NT2/D1 (cell line): ENCODE measurements at regions not wholly inside any gene's neighbourhood (a gene's known extent, or its start where the extent isn't known, plus 50 kb on each side); places are given as distances from the start of the nearest gene placed in this dataset.

ENCODE experiments used
- DNase-seq: peaks from one replicate; pipeline ENCODE4 v3.0.0-alpha.2; 2011; ENCODE audit warnings: low read depth, low spot score
- H3K27me3 ChIP-seq: 2 replicates; pipeline ENCODE4 v1.6.0; 2011; ENCODE audit warnings: mild to moderate bottlenecking; ENCODE audit not compliant: insufficient read length, insufficient read depth
- H3K36me3 ChIP-seq: 2 replicates; pipeline ENCODE4 v1.6.1; 2011; ENCODE audit warnings: mild to moderate bottlenecking, low read length, mixed read lengths; ENCODE audit not compliant: insufficient read depth, insufficient read length
- H3K4me1 ChIP-seq: 2 replicates; pipeline ENCODE4 v1.5.1; 2011; ENCODE audit not compliant: insufficient read depth, insufficient read length
- H3K4me3 ChIP-seq: 2 replicates; pipeline ENCODE4 v1.5.1; 2011; ENCODE audit warnings: low read depth; ENCODE audit not compliant: insufficient read length
- H3K9ac ChIP-seq: 2 replicates; pipeline ENCODE4 v1.6.0; 2011; ENCODE audit warnings: low read depth; ENCODE audit not compliant: insufficient read length
- H3K9me3 ChIP-seq: 2 replicates; pipeline ENCODE4 v1.5.1; 2011; ENCODE audit warnings: mild to moderate bottlenecking, low read length; ENCODE audit not compliant: insufficient read depth
- SUZ12 ChIP-seq: IDR thresholded peaks from 2 replicates; pipeline ENCODE4 v1.6.1; 2011; ENCODE audit not compliant: insufficient read length, insufficient read depth; ENCODE audit errors: extremely low read depth
- YY1 ChIP-seq: IDR thresholded peaks from 2 replicates; pipeline ENCODE4 v1.6.1; 2011; ENCODE audit not compliant: insufficient read length, insufficient read depth
- ZNF274 ChIP-seq: IDR thresholded peaks from 2 replicates; pipeline ENCODE4 v1.6.1; 2011; ENCODE audit warnings: mild to moderate bottlenecking, low read depth, low read length

DNA sequence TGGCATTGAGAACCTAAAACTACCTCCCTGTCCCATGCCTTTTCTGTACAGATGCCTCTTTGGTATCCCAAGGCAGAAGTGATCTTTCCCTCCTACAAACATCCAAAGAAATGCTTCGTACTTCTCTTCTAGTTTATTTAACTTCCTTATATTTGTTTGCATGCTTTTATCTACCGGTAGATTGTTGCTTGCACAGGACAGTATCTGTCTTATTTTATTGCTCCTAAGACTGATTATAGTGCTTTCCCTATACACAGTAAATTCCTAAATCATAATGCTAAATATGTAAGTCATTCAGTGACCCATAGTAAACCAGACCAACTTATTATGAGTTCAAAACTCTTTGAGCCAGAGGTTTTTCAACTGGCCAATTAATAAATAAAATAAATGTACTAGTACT is 156.9 kb downstream of the PRELID2 start:
- TF ChIP-seq ZNF274 (no peak), SUZ12 (no peak), YY1 (no peak)
- no peak for DNase-seq
- H3K36me3 ChIP-seq, result no peaks in the 10 kb centered on the region
- H3K4me3 ChIP-seq, result no peak overlapping the region
- no peak overlapping the region for H3K9ac ChIP-seq
- no peaks in the 10 kb centered on the region for H3K27me3 ChIP-seq
- H3K4me1 ChIP-seq, result no peaks in the 10 kb centered on the region
- no peaks in the 10 kb centered on the region for H3K9me3 ChIP-seq

DNA sequence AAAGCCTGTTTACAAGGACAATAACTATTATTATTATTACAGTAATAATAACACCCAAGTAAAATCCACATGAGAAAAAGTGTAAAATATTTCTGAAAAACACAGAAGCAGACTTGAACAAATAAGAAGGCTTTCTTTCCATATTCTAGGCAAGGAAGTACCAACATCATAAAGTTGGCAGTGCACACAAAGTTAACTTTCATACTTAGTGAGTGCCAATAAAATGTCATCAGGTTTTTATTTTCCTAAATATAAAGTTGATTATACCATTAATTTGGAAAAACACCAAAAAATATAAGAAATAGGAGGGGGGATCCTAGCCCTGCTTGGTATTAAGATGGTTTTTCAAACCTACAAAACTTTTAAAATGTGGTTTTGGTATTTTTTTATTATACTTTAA is 161.4 kb downstream of the PRELID2 start:
- H3K4me1 ChIP-seq, result no peaks in the 10 kb centered on the region
- no peak overlapping the region for H3K9ac ChIP-seq
- DNase-seq, result no peak
- no peak overlapping the region for H3K4me3 ChIP-seq
- TF ChIP-seq SUZ12, result no peak
- no peak for TF ChIP-seq YY1
- no peak for TF ChIP-seq ZNF274
- H3K9me3 ChIP-seq, result no peaks in the 10 kb centered on the region
- no peaks in the 10 kb centered on the region for H3K27me3 ChIP-seq
- H3K36me3 ChIP-seq, result no peaks in the 10 kb centered on the region

GRCh38 chr5:145668714-145669113 is 166.4 kb downstream of the PRELID2 start:
- Histone ChIP-seq H3K9me3 (no peaks in the 10 kb centered on the region), H3K27me3 (no peaks in the 10 kb centered on the region), H3K36me3 (no peaks in the 10 kb centered on the region), H3K4me1 (no peaks in the 10 kb centered on the region), H3K9ac (no peak overlapping the region), H3K4me3 (no peak overlapping the region)
- no peak for TF ChIP-seq SUZ12
- no peak for TF ChIP-seq ZNF274
- TF ChIP-seq YY1, result no peak
- DNase-seq, result no peak

DNA sequence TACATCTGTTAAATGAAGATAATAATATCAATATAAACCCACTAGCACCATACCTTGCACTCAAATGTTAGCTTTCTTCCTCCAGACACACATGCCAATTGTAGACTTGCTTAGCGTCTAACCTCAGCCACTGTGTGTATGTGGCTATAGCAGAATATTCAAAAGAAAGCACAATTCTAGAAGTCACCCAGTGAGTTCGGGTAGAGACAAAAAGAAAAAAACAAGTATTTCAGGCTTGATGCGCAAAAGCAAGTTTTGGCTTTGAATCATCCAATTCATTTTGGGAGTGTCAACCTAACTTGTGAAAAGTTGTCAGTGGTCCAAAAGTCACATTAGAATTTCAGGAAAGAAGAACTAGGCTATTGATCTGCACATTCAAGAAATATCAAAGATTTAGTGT is 167.4 kb downstream of the PRELID2 start:
- TF ChIP-seq ZNF274, result no peak
- no peak for TF ChIP-seq SUZ12
- TF ChIP-seq YY1, result no peak
- H3K36me3 ChIP-seq, result no peaks in the 10 kb centered on the region
- no peaks in the 10 kb centered on the region for H3K9me3 ChIP-seq
- H3K9ac ChIP-seq, result no peak overlapping the region
- H3K4me1 ChIP-seq, result no peaks in the 10 kb centered on the region
- H3K4me3 ChIP-seq, result no peak overlapping the region
- H3K27me3 ChIP-seq, result no peaks in the 10 kb centered on the region
- DNase-seq, result no peak

GRCh38 chr5:145666591-145666990 is 168.6 kb downstream of the PRELID2 start:
- Histone ChIP-seq H3K27me3 (no peaks in the 10 kb centered on the region), H3K4me3 (no peak overlapping the region), H3K4me1 (no peaks in the 10 kb centered on the region), H3K36me3 (no peaks in the 10 kb centered on the region), H3K9me3 (no peaks in the 10 kb centered on the region), H3K9ac (no peak overlapping the region)
- no peak for DNase-seq
- TF ChIP-seq ZNF274, result no peak
- TF ChIP-seq SUZ12, result no peak
- no peak for TF ChIP-seq YY1

- H3K4me1 ChIP-seq, result no peaks in the 10 kb centered on the region
- no peaks in the 10 kb centered on the region for H3K9me3 ChIP-seq
- DNase-seq, result no peak
- H3K36me3 ChIP-seq, result no peaks in the 10 kb centered on the region
- no peaks in the 10 kb centered on the region for H3K27me3 ChIP-seq
- TF ChIP-seq ZNF274 (no peak), YY1 (no peak), SUZ12 (no peak)
- H3K9ac ChIP-seq, result no peak overlapping the region
- no peak overlapping the region for H3K4me3 ChIP-seq
Observed at GRCh38 chr5:145661737-145662485, 173.2 kb downstream of the PRELID2 start.

- no peak for DNase-seq
- H3K9me3 ChIP-seq, result no peaks in the 10 kb centered on the region
- no peak overlapping the region for H3K4me3 ChIP-seq
- no peaks in the 10 kb centered on the region for H3K36me3 ChIP-seq
- no peak overlapping the region for H3K9ac ChIP-seq
- no peaks in the 10 kb centered on the region for H3K27me3 ChIP-seq
- no peaks in the 10 kb centered on the region for H3K4me1 ChIP-seq
- TF ChIP-seq SUZ12 (no peak), YY1 (no peak), ZNF274 (no peak)
Observed at GRCh38 chr5:145660897-145661640, 174.1 kb downstream of the PRELID2 start.
